ENCODE measurements at regions not wholly inside any gene's neighbourhood (a gene's known extent, or its start where the extent isn't known, plus 50 kb on each side); places are given as distances from the start of the nearest gene placed in this dataset.

GRCh38 chr3:154664714-154665113 is 234.7 kb upstream of the GPR149 start:
- H3K4me3 ChIP-seq (replicated peaks; ENCODE audit: low read depth, low read length): no peak overlapping the region
- no peak for TF ChIP-seq CTCF (IDR thresholded peaks at IDR 0.05; ENCODE audit: low read length, missing control alignments)
- DNase-seq (ENCODE audit: low read depth): no peak

- DNase-seq (ENCODE audit: low read depth): no peak
- no peak overlapping the region for H3K4me3 ChIP-seq (replicated peaks; ENCODE audit: low read depth, low read length)
- TF ChIP-seq CTCF (IDR thresholded peaks at IDR 0.05; ENCODE audit: low read length, missing control alignments): no peak
Measured at GRCh38 chr3:154662851-154663250, 232.9 kb upstream of the GPR149 start.

GRCh38 chr3:154660811-154661210 is 230.8 kb upstream of the GPR149 start:
- DNase-seq (ENCODE audit: low read depth): no peak
- no peak overlapping the region for H3K4me3 ChIP-seq (replicated peaks; ENCODE audit: low read depth, low read length)
- TF ChIP-seq CTCF (IDR thresholded peaks at IDR 0.05; ENCODE audit: low read length, missing control alignments): no peak

- H3K4me3 ChIP-seq (replicated peaks; ENCODE audit: low read depth, low read length): no peak overlapping the region
- no peak for TF ChIP-seq CTCF (IDR thresholded peaks at IDR 0.05; ENCODE audit: low read length, missing control alignments)
- no peak for DNase-seq (ENCODE audit: low read depth)
Measured at GRCh38 chr3:154658000-154658399, 228.0 kb upstream of the GPR149 start.

GRCh38 chr3:154657218-154657617 is 227.2 kb upstream of the GPR149 start:
- no peak overlapping the region for H3K4me3 ChIP-seq (replicated peaks; ENCODE audit: low read depth, low read length)
- DNase-seq (ENCODE audit: low read depth): no peak
- TF ChIP-seq CTCF (IDR thresholded peaks at IDR 0.05; ENCODE audit: low read length, missing control alignments): no peak

- H3K4me3 ChIP-seq (replicated peaks; ENCODE audit: low read depth, low read length): no peak overlapping the region
- TF ChIP-seq CTCF (IDR thresholded peaks at IDR 0.05; ENCODE audit: low read length, missing control alignments): no peak
- DNase-seq (ENCODE audit: low read depth): no peak
Measured at GRCh38 chr3:154656486-154656885, 226.5 kb upstream of the GPR149 start.

GRCh38 chr3:154642145-154642544 is 212.2 kb upstream of the GPR149 start:
- no peak for DNase-seq (ENCODE audit: low read depth)
- H3K4me3 ChIP-seq (replicated peaks; ENCODE audit: low read depth, low read length): no peak overlapping the region
- TF ChIP-seq CTCF (IDR thresholded peaks at IDR 0.05; ENCODE audit: low read length, missing control alignments): no peak
